ENCODE measurements at regions not wholly inside any gene's neighbourhood (a gene's known extent, or its start where the extent isn't known, plus 50 kb on each side); places are given as distances from the start of the nearest gene placed in this dataset.
"Not testable (repeated sequence)": the region's sequence is repeated elsewhere in the genome, so short reads cannot be mapped to it uniquely, and the experiment has no call there.

DNA sequence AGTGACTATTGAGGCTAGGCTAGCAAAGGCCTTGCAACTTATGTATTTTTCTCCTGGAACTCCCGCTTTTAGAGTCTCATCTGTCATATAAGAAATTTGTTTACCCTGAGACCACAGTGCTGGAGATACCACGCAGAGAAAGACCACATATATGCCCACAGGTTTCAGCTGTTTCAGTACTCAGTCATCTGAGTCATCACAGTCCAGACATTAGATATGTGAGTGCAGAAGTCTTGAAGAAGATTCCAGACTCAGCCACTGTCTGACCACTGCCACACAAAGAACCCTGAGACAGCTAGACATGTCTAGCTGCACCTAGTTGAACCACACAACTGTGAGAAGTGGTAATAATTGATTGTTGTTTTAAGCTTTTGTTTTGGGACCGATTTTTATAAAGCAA is 648.3 kb downstream of the EPM2A start:
- DNase-seq: no peak

DNA sequence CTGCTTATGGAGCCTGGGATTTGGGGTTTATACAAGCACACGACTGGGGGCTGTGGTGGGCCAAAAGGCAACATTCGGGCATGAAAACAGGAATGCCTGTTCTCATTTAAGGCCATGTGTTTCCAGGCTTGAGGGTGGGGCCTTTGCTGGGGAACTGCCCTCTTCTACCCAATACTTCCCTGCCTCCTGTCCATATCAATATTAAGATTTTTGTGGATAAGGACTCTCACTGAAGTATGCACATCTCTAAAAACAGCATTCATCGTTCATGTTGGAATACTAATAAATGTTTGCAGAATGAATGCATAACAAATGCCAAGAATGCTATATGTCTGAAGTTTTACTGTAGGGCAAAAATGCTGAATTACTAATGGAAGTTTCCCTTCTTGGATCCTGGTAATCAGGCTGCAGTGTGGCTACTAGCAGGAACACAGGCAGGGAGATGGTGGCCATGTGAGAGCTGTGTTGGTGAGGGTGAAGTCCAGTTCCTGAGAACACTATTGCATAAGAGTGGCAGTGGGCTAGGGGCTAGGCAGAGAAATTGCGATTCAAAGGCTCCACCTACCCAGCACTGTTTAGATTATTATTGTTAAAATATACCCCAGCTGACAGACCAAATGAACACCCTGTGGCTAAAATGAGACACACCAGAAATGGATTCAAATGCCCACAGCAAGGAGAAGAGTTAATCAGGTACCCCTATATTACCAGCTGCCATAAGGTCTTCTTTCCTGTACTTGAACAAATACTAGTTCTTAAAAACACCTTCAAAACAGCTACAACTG is 644.3 kb downstream of the EPM2A start:
- DNase-seq: no peak

DNA sequence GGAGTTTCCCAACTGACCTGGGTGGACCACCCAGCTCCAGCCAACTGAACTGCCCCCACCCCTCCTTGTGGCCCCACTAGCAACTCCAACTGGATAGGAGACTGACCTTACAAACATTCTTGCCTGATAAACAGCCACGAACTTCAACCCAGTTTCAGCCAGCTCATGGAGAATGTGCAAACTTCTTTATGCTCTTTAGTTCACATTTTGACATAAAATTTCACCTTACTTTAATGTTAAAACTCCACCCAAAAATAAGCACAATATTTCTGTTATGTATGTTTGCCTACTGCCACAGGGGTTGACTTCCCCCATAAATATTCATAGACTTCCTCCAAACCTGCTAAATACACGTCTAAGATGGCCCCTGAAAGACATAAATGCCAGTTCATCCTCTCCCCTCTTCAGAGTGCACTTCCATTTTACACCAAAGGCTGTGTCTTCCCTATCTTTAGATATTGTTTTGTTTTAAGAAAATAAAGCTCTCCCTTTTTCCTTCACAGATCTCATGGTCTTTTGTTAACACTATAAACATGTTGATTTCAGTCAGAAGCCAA is 643.7 kb downstream of the EPM2A start:
- no peak for DNase-seq

DNA sequence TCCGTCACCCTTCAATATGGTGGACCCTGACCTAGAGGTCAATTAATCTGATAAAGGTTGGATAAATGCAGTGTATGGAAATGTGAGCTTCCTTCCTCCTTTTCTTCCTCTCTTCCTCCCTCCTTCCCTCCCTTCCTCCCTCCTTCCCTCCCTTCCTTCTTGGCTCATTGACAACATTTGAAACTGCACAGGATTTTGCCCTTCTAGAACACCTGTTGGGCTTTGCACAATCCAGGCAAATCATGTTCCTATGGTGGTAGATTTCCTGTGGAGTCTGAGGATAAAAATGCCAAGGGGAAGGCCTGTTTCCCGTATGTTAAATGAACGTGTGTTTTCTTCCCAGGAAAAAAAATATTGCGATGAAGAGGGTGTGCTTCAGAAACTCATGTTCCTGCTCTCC is 642.8 kb downstream of the EPM2A start:
- no peak for DNase-seq

DNA sequence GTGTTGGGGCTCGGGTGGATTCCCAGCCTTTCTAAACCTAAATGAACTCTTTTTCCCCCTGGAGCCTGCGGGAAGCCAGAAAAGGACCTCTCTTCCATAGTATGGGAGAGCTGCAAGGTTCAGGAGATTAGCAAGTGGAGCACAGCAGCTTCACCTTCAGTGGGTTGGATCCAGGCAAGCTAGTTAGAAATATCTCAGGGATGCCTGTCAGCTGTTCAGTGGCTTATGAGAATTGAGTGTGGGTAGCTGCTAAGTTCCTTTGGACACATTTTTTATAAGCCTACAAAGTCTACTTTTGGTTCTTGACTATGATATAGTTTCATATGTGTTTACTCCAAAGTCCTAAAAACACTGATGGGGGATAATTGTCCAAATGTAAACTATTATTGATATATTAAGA is 642.1 kb downstream of the EPM2A start:
- DNase-seq: no peak

DNA sequence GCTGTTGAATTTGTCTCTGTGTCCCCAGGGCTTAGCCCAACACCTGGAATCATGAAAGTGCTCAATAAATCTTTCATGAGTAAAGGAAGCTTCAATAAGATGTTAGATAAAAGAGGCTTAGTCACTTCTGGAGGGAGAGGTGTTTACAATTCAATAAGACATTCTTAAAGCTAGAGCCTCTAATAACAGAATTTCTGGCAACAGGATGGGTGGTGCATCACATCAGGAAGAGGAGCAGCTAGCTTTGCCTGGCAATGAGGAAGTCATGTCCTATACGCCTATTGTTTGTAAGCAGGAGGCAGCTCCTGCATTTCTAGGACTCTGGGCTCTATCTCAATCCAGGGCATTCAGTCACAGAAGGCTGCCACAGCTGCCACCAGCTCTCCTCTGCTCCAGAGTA is 638.5 kb downstream of the EPM2A start:
- DNase-seq: no peak

DNA sequence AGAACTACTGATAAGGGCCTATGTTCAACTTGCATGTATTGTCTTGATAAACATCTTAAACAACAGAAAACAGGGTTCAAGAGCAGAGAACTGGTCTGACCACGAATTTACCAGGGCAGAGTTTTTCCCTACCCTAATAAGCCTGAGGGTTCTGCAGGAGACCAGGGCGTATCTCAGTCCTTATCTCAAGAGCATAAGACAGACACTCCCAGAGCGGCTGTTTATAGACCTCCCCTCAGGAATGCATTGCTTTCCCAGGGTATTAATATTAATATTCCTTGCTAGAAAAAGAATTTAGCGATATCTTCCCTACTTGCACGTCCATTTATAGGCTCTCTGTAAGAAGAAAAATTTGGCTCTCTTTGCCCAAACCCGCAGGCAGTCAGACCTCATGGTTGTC is 637.2 kb downstream of the EPM2A start:
- DNase-seq: not testable (repeated sequence)

DNA sequence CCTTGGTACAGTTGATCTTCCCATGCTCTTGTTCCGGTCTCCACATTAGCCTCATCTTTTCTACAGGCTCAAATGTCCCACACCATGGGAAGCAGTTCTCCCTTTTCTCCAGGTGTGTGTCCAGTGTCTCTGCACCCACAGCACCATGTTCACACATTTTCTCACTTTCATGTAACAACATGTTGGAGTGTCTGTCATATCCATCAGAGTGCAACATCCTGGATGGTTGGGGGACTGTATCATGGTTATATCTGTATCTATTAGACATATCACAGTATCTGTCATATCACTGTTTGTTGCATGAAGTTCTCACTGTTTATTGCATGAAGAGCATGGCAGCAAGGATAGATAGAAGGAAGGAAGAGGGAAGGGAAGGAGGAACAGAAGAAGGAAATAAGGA is 635.6 kb downstream of the EPM2A start:
- no peak for DNase-seq

DNA sequence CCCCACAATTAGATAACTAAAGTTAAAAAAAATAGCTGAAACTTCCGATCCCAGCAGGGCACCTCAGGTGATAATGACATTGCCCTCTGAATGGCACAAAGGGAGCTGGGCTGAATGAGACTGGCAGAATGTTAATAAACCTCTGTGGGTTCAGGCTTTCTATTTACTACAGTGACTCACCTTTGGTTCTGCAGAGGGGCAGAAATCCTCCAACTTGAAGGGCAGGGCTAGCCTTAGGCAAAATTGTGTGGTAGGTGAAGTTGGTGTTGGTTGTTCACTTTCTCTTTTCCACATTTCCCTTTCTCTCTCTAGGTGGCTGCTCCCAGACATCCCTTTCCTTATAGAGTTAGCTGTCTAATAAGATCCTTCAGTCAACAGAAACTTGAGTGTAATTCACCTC is 625.2 kb downstream of the EPM2A start:
- no peak for DNase-seq

DNA sequence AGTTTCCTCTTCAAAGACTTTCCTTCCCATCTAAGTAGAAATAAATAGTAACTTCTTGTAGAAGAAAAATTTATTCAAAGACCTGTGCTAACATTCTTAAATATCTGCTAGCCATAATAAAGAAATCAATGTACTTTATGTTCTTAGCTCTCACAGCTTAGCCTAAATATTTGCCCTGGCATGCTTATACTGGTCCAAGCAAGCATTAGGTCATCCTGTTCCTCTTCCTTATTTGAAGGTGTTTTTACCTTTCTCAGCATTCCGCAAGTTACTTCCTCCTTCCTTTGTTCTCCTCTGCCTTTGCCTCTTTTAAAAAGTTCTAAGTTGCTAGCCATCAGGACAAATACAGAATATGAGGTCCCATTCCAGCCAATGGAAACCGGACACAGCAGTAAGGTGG is 623.9 kb downstream of the EPM2A start:
- not testable (repeated sequence) for DNase-seq

DNA sequence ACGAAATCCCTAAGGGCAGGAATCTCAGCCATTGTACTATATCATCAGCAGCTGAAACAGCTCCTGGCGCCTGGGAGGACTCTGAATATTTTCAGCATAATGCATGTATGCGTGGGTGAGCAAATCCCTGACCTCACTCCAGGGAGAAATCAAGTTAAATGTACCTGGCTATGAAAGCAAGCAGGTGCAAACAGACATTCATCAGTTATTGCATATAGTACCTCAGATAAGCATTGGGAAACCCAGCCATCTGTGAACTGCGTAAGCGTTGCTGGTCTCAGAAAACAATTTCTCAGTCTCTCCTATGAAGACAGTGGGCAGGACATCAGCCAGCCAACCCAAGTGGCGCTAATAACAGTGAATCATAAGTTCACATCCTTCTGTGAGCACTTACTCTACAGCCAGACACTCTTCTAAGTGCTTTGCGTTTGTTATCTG is 622.6 kb downstream of the EPM2A start:
- DNase-seq: no peak

DNA sequence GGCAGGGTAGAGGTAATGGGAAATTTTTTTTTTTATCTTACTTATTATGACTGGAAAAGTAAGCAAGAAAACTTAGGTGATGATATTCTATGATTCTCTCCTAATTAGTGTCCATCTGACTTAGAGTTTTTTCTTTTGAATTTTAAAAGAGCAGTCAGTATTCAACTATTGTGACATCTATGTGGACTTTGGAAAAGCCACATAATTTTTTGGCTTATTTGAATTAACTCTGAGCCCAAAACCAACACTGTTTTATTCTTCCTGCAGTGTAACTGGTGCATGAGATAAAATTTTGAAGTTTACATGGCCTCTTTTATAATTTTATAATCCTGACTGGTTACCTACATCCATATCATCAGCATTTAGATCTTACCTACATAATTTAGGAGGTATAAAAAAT is 619.7 kb downstream of the EPM2A start:
- DNase-seq: no peak

DNA sequence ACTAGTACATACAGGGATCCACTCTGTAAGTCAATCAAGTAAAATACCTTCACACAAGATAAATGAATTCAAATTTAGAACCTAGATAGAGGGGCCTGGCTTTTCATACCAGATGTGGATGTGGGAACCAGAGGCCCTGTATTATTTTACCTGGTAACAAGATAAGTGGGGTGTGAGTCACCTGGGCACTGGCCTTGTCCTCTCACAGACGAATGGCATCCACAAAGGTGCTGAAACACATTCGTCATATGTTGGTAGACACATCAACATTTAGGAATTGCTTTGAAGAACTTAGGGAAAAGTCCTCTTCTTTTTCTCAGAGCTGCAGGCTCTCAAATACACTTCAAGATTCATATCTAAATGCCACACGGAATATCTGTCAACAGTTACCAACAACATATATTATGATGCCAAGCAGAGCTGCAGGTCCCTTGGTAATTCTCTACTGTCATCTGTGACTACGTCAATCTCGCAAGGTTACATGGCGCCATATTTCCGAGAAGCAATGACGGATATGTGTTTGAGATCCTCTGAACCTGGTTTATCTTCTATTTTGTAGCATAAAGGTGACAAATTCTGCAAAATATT is 618.6 kb downstream of the EPM2A start:
- DNase-seq: no peak

DNA sequence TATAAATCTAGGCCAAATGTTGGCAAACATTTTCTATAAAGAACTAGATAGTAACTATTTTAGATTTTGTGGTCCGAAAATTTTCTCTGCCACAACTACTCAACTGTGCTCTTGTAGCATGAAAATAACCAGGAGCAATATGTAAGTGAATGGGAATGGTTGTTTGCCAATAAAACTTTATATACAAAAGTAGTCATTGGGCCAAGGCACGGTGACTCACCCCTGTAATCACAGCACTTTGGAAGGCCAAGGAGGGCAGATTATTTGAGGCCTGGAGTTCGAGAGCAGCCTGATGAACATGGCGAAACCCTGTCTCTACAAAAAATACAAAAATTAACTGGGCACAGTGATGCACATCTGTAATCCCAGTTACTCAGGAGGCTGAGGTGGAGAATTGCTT is 617.1 kb downstream of the EPM2A start:
- DNase-seq: no peak

DNA sequence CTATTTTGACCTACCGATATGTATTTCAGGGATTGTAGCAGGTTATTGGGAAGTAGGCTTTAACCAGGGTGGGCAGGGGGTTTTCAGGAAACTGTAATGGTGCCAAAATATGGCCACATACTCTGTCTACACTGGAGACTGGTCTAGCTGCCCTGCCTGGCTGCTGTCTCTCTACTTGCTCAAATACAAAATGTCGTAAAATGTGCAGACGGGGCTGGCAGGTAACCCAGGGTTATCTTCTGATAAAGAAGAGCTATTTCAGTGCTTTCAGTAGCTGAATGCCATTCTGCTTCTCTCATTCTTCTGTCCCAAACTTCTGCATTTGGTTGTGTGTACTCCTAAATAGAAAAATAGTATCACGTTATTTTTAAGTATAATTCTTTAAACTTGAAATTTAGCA is 616.2 kb downstream of the EPM2A start:
- DNase-seq: no peak

DNA sequence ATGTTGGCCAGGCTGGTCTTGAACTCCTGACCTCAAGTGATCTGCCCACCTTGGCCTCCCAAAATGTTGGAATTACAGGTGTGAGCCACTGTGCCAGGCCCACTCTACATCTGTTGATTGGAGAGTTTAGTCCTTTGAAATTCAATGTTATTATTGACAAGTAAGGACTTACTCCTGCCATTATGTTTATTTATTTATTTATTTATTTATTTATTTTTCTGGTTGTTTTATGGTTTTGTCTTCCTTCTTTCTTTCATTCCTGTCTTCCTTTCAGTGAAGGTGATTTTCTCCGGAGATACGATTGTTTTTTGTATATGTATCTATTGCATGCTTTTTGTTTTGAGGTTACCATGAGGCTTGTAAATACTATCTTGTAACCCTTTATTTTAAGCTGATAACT is 602.6 kb downstream of the EPM2A start:
- DNase-seq: no peak

DNA sequence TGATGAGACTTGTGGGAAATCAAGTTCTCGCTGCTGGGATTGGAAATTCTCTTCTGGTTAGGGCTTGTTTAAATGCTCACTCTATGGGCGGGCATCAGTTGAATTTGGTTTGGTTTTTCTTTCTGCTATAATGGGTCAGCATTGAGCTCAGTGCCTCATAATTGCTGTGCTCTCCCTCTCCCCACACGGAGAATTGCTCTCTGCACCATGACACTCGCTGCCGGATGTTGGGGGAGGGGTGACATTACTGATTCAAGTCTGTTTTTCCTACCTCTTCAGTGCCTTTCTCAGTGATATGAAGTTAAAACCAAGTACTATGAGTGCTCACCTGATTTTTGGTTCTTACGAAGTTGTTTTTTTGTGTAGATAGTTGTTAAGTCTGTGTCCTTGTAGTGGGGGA is 599.6 kb downstream of the EPM2A start:
- DNase-seq: no peak

DNA sequence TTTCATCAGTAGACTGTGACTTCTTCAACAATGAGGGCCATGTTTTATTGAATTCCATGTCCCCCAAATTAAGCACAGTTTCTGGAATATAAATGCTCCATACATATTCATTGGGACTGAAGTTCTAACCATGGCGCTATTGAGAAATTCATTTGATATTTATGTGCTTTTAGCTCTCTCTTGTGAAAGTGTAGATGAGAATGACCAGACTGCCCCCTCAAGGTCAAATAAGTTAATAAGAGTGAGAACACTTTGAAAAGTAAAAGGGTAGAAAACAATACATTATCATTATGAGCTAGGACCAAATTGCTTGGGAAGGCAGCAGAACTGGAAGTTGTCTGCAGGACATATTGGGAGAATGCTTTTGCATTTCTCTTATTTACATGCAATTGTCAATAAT is 597.9 kb downstream of the EPM2A start:
- DNase-seq: no peak

DNA sequence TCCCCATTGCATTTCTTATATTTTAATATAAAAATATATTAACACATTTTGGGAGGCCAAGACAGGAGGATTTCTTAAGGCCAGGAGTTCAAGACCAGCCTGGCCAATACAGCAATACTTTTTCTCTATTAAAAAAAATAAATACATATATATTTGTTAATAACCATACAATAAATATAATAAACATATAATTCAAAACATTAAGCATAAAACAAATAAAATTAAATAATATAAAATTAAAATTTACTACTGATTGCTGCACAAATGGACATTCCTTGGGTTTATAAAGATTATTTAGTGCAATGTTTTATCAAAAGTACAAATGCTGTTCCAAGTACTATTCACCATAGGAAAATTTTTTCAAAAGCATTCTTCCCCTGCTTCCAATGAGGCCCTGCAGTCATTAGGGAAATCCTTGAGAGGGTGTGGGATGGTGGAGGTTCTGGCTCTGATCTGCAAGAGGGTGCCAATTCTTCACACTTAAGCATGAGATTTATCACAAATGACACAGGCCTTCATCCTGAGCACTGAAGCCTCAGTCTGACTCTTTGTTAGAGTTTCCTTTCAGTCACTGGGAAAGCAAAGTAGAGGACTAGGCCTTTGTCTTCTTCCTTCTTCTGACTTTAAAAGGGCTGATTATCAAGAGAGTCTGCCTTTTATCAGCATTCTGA is 596.7 kb downstream of the EPM2A start:
- no peak for DNase-seq

DNA sequence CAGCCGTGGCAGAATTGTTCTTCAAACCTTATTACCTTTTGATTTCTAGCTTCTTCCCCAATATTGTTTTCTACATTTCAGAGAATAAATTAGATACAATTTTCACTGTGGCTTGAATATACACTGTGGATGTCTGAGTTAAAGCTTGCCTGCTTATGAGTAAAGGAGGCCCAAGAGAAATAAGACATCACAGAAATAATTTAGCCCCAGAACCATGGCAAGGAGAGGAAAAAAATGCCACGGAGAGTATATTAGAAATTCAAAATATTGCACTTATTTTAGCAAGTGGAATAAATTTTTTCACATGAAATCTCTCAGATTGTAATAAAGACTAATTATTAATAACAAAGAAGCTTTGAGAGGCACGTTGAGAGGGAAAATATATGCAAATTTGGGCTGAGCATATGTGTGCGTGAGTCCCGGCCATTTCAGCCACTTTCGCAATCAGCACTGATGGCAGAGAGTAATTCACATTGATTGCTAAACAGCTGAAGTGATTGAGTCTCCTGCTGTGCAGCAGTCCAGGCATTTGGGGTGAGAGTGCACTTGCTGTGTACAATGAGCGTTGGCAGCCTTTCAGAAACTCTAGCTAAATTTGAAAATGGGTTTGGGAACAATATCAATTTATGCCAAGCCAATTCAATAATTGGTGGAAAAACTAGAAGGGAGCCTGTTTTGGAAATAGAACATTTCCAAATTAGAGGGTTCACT is 596.0 kb downstream of the EPM2A start:
- no peak for DNase-seq

DNA sequence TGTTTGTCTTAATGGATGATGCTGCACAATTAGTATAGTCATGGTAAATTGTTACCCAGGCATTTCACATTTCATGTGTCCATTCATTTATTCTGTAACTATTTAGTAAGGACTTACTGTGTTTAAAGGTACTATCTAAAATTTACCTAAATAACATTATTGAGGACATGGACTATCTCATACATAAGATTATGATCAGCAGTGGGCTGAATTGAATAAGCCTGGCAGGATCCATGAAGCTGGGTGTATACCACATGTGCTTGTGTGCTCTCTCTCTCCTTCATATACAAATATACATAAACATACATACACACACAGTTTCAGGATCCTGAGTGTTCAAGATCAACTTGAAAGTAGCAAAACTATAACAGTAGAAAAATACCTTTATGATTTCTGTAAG is 595.4 kb downstream of the EPM2A start:
- no peak for DNase-seq

DNA sequence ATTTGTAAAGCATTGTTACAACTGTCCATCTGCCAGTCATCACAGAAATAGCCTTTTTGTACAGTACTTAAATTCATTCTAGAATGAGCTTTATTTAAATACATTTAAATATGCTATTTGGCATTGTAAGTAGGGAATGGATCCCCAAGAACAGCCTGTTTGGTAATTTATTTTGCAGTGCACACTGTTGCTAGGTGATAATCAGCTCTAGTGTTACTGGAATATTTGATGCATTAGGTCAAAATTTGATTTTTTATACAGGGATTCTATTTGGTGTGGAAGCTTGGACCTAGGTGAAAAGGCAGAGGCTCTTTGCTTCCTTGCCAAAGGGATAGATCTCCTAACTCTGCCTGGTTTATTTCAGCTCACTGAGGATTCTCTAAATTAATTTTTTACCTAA is 593.7 kb downstream of the EPM2A start:
- DNase-seq: no peak

DNA sequence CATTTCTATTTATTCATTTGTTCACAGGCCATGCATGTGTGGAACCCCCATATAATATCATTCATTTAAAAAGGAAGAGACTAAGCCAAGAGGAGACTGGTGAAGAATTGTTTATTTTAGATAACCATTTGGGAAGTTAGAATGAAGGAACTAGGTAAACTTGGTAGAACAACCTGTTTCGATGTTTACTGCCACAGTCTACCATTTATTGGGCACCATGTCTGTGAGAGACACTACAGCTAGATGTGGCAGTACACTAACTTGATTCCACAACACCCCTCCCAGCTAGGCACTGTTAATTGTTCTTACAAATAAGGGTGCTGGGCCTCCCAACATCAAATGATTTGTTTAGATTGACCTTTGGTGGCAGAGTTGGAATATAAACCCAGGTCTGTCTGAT is 592.4 kb downstream of the EPM2A start:
- DNase-seq: no peak
